ENCODE measurements at regions not wholly inside any gene's neighbourhood (a gene's known extent, or its start where the extent isn't known, plus 50 kb on each side); places are given as distances from the start of the nearest gene placed in this dataset.
"Not testable (repeated sequence)": the region's sequence is repeated elsewhere in the genome, so short reads cannot be mapped to it uniquely, and the experiment has no call there.

DNA sequence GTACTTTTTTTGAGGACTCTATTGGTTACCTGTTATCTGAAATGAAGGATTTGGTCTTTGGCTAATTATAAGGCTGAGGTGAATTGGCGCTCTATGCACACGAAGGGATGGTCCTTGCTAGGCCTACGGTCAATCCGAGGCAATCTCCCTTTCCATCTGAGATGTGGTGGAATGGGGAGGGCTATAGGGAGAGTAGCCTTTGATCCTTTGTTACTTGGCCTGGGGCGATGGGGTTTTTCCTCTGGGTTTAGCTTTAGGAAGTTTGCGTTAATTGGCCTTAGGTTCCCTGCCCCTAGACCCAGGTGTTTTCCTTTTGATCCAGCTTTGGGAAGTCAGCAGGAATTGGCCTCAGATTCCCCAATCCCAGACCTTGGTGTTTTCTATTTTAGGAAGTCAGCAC lies 102.1 kb upstream of the C9orf72 start:
- no peak for DNase-seq

DNA sequence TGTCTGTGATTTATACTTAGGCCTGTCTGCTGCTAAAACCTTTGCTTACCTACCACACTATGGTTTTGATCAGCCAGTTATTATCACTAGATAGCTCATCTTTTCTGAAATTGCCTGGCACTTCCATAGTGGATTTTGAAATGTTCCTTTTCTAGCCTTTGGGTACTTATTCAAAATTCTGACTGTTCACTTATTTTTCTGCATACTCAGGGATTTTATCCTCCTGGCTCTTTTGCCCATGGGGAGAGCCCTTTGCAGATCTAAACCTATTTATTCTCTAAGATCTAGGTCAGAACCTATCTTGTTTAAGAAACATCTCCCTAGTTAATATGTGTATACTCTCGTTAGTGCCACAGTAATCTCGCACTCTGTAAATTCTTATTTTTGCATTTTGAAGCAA lies 103.5 kb upstream of the C9orf72 start:
- DNase-seq: no peak

DNA sequence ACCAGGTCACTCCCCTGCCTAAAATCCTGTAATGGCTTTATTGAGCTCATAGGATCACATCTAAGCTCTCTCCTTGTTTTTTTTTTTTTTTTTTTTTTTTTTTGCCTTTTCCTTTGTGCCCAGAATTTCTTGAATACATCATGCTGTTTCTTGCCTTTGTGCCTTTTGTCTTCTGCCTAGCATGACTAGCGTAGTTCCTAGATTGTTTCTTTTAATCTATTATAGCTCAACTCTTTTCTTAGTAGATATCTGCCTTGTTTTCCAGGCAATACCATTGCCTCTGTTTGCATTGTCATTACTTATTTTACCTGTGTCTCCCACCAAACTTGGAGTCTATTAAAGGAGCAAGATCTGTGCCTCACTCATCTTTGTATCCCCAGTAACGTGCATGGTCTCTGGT lies 106.1 kb upstream of the C9orf72 start:
- DNase-seq: no peak

DNA sequence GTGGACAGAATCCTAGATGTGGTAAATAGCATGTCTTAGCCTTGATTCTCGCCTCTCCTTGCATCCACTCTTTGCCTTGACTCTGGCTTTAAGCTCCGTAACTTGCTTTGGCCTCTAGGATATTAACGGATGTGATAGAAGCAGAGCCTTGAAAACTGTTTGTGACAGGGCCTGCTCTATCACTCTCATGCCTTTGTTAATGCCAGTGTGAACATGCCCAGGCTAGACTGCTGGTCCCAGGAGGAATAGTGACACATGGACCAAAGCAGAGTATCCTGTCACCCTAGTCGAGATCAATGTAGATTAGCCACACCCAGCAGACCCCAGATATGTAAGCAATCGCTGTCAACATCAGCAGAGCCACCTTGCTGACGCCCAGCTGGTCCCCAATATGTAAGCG lies 109.9 kb upstream of the C9orf72 start:
- DNase-seq: no peak

DNA sequence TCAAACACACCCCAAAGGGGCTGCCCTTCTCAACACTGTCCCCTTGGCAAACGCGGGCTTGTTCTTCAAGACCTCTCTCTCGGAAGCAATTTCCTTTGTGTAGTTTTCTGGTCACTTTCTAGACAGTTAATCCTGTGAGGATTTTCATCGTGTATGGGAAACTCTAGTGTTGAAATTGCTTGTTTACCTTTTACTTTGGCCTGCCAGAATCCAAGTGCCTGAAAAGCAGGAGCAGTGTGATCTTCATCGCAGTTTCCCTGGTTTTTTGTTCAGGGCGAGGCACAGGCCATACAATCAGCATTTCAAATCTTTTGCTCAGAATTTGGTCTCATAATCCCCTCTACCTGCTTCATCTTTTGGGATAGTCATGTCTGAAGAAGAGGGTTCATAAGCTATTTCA lies 115.7 kb upstream of the C9orf72 start:
- DNase-seq: no peak

DNA sequence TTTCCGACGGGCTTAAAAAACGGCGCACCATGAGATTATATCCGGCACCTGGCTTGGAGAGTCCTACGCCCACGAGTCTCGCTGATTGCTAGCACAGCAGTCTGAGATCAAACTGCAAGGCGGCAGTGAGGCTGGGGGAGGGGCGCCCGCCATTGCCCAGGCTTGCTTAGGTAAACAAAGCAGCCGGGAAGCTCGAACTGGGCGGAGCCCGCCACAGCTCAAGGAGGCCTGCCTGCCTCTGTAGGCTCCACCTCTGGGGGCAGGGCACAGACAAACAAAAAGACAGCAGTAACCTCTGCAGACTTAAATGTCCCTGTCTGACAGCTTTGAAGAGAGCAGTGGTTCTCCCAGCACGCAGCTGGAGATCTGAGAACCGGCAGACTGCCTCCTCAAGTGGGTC lies 117.5 kb upstream of the C9orf72 start:
- not testable (repeated sequence) for DNase-seq

DNA sequence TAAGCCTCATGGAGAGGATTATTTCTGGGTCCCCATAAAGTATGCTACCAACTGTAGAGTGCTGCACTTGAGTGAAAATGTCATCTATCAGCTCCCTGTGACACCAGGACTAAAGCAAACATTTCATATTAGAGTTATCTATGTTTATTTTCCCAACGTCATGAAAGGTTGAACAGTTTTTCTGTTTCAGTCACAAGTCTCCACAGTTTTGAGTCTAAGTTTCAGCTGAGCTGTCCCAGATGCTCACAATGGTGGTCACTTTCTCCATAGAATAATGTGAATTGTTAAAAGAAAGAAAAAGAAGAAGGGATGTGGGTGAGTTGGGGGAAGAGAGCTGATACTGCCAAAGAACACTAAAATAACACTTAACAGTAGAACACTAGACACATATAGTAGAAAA lies 126.3 kb upstream of the C9orf72 start:
- DNase-seq: no peak

DNA sequence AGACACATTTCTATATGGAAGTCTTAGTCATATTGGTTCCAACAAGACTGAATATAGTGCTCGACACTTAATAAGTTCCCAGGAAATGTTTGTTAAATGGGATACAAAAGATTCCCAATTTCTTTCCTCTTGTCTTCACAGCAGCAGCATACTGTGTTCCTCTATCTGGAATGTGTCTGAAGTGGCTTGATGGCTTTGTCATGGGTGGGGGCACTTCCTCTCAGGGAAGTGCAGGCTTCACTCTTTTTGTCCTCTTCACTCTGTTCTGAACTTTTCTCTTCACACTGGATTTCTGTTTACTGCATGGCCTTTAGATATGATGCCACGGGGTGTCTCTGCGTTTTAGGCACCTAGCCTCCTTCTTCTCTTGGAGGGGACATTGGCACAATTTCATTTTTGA lies 127.7 kb upstream of the C9orf72 start:
- no peak for DNase-seq

DNA sequence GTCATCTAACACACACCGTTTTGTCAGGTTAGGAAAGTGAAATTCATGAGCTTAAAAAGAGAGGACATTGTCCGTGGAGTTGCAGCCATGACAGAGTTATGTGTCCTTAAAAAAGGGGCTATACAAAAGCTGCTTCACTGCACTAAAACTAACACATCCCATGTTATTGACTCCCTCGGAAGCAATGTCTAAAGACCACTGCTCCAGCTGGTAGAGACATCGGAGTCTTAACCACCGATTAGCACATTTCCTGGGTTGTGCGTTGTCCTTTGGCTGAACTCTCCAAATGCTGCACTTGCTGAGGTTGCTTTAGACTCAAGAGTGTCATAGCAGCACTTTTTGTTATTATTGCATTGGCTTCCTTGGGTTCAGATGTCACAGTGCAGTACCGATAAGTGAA lies 128.3 kb upstream of the C9orf72 start:
- peak; percentile 37 for DNase-seq

DNA sequence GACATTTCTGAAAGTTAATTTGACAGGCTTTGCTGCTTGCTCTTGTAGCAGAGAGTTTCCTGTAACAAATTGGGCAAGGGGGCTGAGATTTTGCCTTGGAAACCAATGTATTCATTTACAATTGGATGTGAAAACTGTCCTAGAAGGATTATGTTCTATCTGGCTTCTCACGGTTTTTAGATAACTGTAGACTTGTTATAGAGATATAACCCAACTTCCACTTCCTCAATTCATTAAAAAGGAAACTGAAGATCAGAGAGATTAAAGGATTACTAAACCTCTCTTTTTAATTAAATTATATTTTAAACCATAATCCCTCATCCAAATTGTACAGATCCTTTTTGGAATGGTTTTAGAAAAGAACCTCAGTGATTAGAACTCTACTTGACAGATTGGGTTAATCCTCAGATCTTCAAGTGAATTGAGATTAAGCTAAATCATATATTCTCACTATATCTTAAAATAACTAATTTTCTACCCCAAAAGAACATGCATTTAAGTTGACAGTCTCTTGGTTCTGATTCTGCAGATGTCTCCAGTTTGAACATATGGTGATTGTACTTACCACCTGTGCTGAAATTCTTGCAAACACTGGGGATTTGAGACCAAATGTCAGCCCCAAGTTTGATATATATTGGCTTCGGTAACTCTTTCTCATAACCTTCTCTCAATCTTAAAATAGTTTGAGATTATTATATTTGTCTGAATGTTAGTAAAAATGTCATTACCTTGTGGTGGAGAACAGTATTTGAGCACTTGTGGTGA lies 130.1 kb upstream of the C9orf72 start:
- peak; percentile 54 for DNase-seq

DNA sequence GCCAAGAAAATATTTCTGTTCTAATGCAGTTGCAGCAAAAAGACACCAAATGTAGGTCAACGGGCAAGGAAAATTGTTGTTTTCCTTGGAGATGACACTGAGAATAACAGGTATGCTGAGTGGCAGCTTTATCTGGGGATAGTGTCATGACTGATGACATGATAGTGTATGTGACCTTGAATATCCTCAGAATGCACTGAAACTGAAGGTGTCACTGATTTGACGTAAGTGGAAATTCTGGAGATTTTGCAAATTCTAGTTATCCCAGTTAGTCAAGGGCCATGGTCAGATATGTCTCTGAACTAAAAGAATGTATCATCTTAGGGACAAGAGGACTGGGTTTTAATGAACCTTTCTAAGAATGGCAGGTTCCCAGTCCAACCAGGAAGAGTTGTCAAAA lies 138.0 kb upstream of the C9orf72 start:
- no peak for DNase-seq

DNA sequence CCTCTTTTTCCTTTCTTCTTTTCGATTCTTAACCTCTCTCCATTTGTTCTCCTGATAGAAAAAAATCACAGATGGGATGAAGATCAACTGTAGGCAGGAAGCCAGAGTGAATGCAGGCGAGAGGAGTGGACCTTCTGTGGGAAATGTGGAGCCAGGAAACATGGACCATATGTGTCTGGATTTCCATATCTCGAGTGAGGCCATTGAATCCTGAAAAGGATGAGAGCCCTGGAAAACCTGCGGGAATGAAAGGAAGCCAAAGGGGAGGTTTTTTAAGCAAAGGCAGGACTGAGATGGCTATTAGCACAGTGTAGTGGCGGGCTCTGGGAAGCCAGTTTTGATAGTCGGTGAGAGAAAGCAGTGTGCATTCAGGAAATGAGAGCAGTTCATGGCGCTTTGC lies 139.5 kb upstream of the C9orf72 start:
- no peak for DNase-seq

DNA sequence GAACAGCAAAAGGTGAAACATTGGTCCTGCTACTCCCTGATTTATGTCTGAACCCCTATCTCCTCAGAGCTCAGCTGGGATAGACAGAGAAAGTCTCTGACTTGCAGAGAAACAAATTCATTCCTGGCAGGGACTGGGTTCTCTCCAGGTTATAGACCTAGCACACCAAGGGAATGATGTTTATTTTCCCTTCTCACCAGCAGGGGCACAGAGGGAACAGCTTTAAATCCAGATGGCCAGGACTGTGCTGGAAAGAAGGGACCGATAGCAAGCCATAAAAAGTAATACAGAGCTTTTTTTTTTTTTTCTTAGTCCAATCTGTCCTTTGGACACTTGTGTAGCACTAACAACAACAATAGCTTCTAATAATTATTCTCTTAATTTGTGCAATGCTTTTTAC lies 141.1 kb upstream of the C9orf72 start:
- no peak for DNase-seq

DNA sequence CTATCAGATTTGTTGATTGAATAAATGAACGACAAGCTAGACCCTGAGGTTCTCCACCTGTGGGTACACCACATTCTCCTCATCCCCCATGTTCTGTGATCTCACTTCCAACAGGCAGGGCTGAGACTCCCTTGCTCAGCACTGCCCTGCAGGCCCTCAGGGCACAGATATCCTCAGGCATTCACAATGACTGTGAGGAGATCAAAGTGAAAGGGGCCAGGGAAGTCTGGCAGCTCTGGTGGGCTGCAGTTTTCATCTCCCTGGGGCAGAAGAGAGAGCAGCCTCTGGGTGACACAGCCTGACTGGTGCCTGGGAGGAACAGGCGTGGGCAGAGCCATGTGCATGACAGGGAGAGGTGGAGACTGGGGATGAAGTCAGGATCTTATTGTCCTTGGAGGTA lies 142.4 kb upstream of the C9orf72 start:
- DNase-seq: no peak

DNA sequence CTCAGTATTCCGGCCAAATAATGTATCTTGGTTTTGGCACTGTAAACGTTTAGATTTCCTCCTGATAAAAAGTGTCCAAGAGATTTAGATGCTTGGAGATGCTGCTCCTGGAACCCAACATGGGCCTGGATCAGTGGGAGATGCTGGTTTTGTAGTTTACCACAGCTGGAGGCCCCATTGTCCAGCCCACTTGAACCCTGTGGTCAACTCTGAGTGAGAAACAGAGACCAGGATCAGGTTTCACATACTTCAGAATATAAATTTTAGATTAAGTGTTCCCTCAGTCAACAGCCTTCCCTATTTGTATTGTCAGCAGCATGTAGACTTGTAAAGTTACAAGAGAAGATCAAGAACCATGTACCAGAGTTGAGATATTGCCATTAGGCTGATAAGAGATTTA lies 144.7 kb upstream of the C9orf72 start:
- DNase-seq: no peak

DNA sequence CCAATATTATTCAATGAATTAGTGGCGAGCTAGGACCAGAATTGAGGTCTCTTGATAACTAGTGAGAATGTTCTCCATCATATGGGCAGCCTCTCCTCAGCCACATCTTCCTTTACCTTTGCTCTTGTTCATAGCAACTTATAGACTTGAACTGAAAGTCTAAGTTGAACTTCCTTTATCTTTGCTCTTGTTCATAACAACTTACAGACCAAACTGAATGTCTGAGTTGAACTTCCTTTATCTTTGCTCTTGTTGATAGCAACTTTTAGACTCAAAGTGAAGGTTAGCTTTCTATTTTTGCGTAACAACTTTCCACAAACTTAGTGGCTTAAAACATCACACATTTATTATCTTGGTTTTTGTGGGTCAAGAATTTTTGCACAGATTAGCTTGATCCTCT lies 146.4 kb upstream of the C9orf72 start:
- DNase-seq: peak; percentile 34

DNA sequence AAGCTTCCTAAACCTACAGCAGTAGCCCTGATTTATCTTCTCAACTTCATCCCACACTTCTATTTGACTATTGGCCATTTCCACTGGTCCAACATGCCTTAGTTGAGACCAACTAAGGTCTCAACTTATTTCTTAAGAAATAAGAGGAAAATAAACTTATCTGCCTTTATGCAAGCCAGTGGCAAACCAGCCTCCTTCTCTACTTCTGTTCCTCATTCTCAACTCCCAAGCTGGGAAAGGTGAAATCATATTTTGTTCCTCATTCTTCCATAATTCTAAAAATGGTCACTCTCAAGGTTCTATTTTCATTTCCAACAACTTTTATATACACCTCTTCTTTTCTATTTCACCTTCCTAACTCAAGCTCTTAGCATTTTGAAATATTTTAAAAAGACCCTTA lies 149.6 kb upstream of the C9orf72 start:
- no peak for DNase-seq

DNA sequence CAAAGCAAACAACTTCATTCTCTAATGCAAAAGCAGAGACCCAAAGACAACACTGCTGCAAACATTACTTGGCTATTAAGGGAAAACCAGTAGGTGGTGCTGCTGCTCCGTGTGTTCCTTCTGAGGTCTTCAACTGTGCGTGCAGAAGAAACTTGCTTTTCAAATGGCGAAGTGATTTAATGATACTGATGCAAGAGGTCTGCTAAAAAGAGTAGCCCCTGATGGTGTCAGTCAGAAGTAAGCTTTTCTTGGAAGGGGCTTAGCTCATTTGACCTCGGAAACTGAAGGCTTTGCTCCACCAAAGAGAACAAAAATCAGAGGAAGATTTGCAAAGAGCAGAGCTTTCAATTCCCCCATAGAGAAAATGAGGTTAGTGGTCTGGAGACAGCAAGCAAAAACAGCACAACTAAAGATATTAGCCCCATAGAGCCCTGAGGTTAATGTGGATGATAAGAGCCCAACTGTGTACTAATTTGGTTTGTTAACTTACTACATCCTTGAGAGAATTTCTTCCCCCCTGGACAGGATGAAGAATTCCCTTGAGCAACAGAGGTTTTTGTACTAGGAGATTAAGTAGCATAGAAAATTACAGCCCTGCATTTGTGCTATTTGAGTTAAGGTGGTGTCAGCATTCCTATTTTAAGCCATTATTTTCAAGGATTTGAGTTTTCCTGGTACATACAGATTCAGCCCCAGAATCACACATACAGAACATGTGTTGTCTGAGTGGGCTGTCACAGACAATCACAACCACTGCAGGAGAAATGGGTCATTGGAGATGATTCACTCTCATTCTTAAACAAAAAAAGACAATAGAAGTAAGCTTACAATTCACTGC lies 153.2 kb upstream of the C9orf72 start:
- peak; percentile 79 for DNase-seq

DNA sequence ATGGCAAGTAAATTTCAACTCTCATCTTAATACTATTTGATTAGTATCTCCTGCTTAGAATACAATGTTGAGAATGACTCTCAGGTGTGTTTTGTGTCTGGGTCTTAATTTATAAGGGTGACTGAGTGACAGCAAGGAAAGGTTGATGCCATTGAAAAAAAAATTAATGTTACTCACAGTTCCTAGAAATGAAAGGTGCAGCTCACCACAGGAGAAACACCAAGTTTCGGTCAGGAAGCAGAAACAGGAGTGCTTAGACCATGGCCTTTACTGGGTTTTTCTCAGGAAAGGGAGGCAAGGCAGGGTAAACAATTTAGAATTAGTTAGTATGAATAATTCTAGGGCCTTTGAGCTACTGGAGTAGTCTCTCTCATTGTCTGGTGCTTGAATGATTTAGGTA lies 159.2 kb upstream of the C9orf72 start:
- DNase-seq: no peak

DNA sequence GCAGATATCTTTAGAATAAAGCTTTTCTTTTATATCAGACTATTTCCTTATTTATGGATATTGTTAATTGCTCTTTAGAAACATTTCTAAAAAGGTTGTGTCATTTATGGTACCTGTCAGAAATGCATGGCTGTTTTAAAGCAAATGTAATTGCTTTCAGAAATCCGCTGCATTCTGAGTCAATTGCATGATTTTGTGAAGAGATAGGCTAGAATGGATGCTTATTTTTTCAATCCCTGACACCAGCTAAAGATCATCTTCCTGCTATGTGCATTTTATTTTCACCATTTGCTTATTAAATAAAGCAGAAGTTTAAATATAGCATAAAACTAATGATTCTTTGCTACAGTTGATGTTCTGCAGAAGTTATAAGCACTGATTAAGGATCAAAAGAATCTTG lies 170.2 kb upstream of the C9orf72 start:
- DNase-seq: no peak

DNA sequence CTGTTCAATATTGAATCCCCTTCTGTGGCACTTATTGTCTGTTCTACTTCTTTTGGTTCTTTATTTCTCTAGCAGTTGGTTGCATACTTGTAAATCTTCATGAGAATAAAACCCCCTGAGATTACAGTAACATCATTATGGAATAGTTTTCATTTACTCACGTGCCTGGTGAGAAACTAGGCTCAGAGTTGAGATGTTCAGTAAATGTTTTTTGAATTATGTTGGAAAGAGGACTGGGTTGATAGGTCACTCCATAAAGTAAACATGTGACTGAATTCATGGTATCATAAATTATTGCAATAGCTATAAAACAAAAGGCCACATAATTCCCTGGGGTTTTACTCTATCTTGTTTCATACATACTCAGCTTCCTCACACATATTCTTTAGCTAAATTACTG lies 174.2 kb upstream of the C9orf72 start:
- DNase-seq: no peak

DNA sequence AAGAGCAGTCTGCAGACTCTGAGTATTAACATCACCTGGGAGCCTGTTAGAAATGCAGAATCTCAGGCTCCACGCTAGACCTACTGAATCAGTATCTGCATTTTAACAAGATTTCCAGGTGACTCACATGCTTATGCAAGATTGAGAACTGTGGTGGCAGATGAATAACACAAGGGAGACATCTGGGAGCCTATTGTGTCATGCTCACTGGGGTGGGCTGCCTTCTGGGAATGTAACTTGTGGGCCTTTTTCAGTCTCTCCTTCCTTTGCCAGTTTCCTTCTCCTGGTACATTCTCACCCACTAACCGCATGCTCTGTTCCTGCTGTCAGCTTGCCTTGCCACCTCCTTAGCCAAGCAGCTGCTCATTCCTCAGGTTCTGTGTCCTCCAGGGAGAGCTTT lies 176.6 kb upstream of the C9orf72 start:
- DNase-seq: no peak

DNA sequence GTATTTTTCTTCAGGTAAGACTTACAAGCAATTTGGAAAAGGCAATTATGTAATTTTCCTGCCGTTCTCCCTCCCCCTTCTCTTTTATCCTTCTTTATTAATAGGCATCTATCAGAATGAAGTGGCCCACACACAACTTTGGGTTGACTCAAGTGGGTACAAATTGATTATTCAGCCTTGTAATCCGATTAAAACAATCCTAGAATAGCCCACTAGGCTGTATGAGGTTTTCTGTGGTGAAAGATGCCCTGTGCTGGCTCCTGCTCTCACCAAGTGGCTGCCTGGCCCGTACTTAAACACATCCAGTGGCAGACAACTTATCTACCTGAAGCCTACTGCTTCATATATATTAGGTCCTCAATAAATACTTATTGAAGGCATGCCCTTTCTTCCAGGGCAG lies 177.3 kb upstream of the C9orf72 start:
- no peak for DNase-seq

DNA sequence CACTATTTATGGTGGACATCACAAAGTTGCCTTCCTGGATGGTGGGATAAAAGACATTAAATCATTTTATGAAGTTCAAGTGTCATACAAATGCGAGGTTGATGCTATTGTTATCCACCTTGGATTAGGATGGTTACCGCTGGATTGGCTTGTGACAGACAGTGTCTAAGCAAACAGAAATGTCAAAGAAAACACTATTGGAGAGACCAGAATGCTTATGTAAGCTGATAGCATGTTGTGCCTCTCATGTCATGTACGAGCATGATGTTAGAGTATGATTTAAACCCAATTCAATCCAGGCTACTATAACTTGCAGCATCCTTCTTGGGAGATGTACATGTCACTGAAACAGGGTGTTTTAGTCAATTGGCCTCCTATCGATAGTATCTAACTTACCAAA lies 178.8 kb upstream of the C9orf72 start:
- no peak for DNase-seq

DNA sequence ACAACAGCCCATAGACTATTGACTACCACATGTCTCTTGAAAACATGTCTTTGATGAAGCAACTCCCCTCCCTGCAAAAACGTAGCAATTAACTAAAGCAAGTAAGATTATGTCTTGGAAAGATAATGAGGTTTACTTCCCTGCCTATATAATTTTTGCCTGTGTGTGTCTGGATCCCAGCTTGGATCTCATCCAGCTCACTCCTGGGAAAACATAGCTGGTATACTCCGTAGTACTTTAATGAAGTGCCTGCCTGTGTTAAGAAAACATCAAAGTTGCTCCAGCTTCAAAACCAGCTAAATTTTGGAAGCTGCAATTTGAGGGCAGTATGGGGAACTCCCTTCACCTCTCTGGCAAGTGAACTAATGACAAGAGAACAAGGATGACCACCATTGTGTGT lies 182.6 kb upstream of the C9orf72 start:
- no peak for DNase-seq
